ENCODE measurements at regions not wholly inside any gene's neighbourhood (a gene's known extent, or its start where the extent isn't known, plus 50 kb on each side); places are given as distances from the start of the nearest gene placed in this dataset.

DNA sequence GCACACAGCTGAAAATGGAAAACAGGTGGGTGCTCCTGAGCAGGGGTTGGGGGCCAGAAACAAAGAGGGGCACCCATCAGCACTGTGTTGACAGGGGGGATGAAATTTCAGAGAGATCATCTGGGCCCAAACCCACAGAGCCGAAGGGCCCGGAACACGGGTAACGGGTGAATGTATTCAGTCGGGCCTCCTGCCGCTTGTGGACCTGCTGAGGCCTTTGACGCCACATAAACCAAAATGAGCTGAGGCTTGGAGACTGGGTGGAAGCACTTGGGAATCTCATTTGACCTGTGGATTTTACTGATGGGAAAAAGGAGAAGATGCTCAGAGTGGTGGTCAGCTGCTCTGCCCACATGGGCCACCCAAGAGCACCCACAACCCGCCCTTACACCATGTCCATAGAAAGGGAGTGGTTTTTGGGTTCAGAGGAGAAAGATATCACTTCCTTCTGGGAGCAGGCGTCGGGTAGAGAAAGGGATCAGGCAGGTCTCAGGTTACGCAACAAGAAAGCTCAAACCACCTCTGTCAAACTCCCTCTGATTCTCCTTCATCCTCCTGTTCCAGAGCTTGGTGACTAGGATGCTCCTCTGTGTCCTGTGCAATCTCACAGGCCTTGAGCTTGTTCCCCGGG lies 106.8 kb upstream of the BCL2L14 start:
- peaks cover 16% of the 10 kb centered on the region for H3K4me1 Mint-ChIP-seq
- no peaks in the 10 kb centered on the region for H3K9me3 Mint-ChIP-seq
- no peak for DNase-seq
- H3K4me3 Mint-ChIP-seq = no peak overlapping the region
- peaks cover 3% of the 10 kb centered on the region for H3K36me3 Mint-ChIP-seq (ENCODE audit: low read depth)
- no peak overlapping the region for H3K27ac Mint-ChIP-seq
- POLR2A ChIA-PET = interaction anchor here (1.6 kb wide), 1 partner anchor 46 kb away, joined by 4 read pairs; no protein-coding TSS in a partner anchor
- CTCF ChIA-PET = interaction anchor here (1.4 kb wide), 1 partner anchor 69 kb away, joined by 4 read pairs; no protein-coding TSS in a partner anchor
- no peaks in the 10 kb centered on the region for H3K27me3 Mint-ChIP-seq

DNA sequence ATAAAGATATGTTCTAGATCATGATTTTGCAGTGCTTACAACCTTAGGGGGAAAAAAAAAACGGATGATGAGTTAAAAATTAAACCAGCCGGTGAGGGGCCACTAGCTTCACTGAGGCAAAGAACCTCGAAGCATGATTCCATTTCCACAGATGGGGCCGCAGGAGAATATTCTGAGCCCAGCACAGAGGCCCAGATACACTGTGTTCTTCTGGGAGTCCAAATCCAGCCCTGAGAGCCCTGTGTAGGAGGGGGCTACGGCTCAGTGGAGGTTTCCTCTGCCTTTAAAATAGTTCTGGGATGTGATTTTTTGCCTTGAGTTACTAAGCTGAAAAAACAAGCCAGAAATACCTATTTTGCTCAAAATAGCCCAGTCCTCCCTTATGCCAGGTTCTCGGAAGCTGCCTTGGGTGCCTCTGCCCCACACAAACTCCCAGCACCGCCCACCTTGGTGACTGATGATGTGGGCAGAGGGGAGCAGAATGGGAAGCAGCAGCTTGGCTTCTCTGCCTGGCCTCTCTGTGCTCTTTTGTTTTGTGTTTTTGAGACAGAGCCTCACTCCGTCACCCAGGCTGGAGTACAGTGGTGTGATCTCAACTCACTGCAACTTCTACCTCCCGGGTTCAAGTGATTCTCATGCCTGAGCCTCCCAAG lies 105.4 kb upstream of the BCL2L14 start:
- Mint-ChIP-seq H3K27me3 (no peaks in the 10 kb centered on the region), H3K27ac (no peak overlapping the region), H3K4me3 (no peak overlapping the region), H3K36me3 (ENCODE audit: low read depth) (no peaks in the 10 kb centered on the region), H3K9me3 (no peaks in the 10 kb centered on the region), H3K4me1 (peaks cover 9% of the 10 kb centered on the region)
- POLR2A ChIA-PET = no interaction called here
- CTCF ChIA-PET = interaction anchor here (0.9 kb wide), 1 partner anchor 68 kb away, joined by 3 read pairs; no protein-coding TSS in a partner anchor
- DNase-seq = no peak

GRCh38 chr12:11967376-11968047 lies 103.2 kb upstream of the BCL2L14 start:
- Mint-ChIP-seq H3K36me3 (ENCODE audit: low read depth) (no peaks in the 10 kb centered on the region), H3K27ac (no peak overlapping the region), H3K4me1 (peaks cover 10% of the 10 kb centered on the region), H3K9me3 (no peaks in the 10 kb centered on the region), H3K4me3 (no peak overlapping the region), H3K27me3 (no peaks in the 10 kb centered on the region)
- CTCF ChIA-PET = no interaction called here
- DNase-seq = no peak
- POLR2A ChIA-PET = interaction anchor here (1.3 kb wide), 1 partner anchor 14 kb away, joined by 7 read pairs; no protein-coding TSS in a partner anchor

GRCh38 chr12:11968048-11968383 lies 102.7 kb upstream of the BCL2L14 start:
- DNase-seq = no peak
- Mint-ChIP-seq H3K36me3 (ENCODE audit: low read depth) (no peaks in the 10 kb centered on the region), H3K4me1 (peaks cover 9% of the 10 kb centered on the region), H3K27me3 (no peaks in the 10 kb centered on the region), H3K4me3 (no peak overlapping the region), H3K27ac (no peak overlapping the region), H3K9me3 (no peaks in the 10 kb centered on the region)
- POLR2A ChIA-PET = no interaction called here
- CTCF ChIA-PET = no interaction called here

DNA sequence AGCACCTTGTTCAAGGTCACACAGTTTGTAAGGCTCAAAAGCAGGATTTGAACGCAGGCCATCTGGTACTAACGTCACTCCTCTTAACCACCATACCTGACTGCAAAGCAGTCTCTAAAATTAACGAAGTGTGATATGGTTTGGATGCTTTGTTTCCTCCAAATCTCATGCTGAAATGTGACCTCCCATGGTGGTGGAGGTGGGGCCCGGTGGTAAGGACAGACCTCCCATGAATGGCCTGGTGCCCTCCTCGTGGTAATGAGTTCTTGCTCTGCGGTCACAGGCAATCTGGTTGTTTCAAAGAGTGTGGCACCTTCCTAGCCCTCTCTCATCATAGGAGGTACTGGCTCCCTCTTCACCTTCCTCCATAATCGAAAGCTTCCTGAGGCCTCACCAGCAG lies 102.2 kb upstream of the BCL2L14 start:
- CTCF ChIA-PET = no interaction called here
- no peaks in the 10 kb centered on the region for H3K36me3 Mint-ChIP-seq (ENCODE audit: low read depth)
- no peaks in the 10 kb centered on the region for H3K27me3 Mint-ChIP-seq
- no peak for DNase-seq
- H3K4me3 Mint-ChIP-seq = no peak overlapping the region
- H3K9me3 Mint-ChIP-seq = no peaks in the 10 kb centered on the region
- H3K27ac Mint-ChIP-seq = no peak overlapping the region
- POLR2A ChIA-PET = interaction anchor here (1.4 kb wide), 1 partner anchor 10 kb away, joined by 3 read pairs; no protein-coding TSS in a partner anchor
- H3K4me1 Mint-ChIP-seq = peaks cover 9% of the 10 kb centered on the region

DNA sequence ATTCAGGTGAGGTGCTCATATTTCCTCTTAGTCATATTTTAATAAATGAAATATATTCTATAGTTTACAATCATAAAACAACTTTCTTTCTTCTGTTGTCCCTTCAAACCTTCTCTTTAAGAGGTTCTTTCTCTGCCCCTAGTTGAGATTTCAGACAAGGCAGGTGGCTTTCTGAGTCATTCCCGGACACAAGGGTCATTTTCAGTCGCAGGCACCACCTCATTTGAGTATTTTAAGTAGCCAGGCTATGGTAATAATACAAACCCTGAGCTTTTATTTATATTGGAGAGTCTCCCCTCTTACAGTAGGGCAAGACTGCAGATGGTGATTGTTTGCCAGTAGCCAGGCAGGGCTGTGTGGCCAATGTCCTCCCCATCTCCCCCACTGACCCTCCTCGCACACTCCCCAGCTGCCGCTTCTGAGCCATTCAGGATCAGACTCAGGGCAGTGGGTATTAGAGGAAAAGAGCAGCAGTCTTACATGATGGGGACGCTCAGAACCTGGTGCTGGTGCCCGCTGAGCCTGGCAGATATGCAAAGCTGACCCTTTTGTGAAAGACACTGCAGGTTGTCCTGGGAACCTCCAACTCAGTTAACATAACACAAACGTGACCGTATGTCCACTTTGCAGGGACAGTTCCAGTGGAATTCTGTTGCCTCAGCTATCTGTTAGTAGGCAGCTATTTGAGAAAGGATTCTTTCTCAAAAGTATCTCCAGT lies 101.1 kb upstream of the BCL2L14 start:
- Mint-ChIP-seq H3K36me3 (ENCODE audit: low read depth) (peaks cover 5% of the 10 kb centered on the region), H3K9me3 (peaks cover 2% of the 10 kb centered on the region), H3K4me3 (no peak overlapping the region), H3K27me3 (peaks cover 2% of the 10 kb centered on the region), H3K27ac (no peak overlapping the region), H3K4me1 (peaks cover 9% of the 10 kb centered on the region)
- ChIA-PET CTCF (interaction anchor here (0.6 kb wide), 1 partner anchor 126 kb away, joined by 6 read pairs; no protein-coding TSS in a partner anchor), POLR2A (interaction anchor here (1.4 to 2.3 kb wide), 2 partner anchors 9 to 11 kb away, joined by 3 to 6 read pairs; no protein-coding TSS in a partner anchor)
- no peak for DNase-seq

- Mint-ChIP-seq H3K27me3 (peaks cover 2% of the 10 kb centered on the region), H3K4me1 (peaks cover 9% of the 10 kb centered on the region), H3K4me3 (no peak overlapping the region), H3K27ac (no peak overlapping the region), H3K9me3 (peaks cover 2% of the 10 kb centered on the region), H3K36me3 (ENCODE audit: low read depth) (peaks cover 5% of the 10 kb centered on the region)
- no peak for DNase-seq
- POLR2A ChIA-PET = interaction anchor here (2.3 kb wide), 1 partner anchor 11 kb away, joined by 6 read pairs; no protein-coding TSS in a partner anchor
- CTCF ChIA-PET = interaction anchor here (0.6 kb wide), 1 partner anchor 126 kb away, joined by 6 read pairs; no protein-coding TSS in a partner anchor
Measured at GRCh38 chr12:11970155-11970520, 100.6 kb upstream of the BCL2L14 start.

- no peak for DNase-seq
- peaks cover 2% of the 10 kb centered on the region for H3K9me3 Mint-ChIP-seq
- H3K4me3 Mint-ChIP-seq = no peak overlapping the region
- ChIA-PET CTCF (interaction anchor here (1.7 kb wide), 1 partner anchor 37 kb away, joined by 3 read pairs; no protein-coding TSS in a partner anchor), POLR2A (interaction anchor here (1.3 kb wide), 1 partner anchor 36 kb away, joined by 5 read pairs; no protein-coding TSS in a partner anchor)
- peaks cover 12% of the 10 kb centered on the region for H3K4me1 Mint-ChIP-seq
- H3K27ac Mint-ChIP-seq = no peak overlapping the region
- peaks cover 2% of the 10 kb centered on the region for H3K27me3 Mint-ChIP-seq
- H3K36me3 Mint-ChIP-seq (ENCODE audit: low read depth) = peaks cover 5% of the 10 kb centered on the region
Measured at GRCh38 chr12:11973396-11973795, 97.3 kb upstream of the BCL2L14 start.

DNA sequence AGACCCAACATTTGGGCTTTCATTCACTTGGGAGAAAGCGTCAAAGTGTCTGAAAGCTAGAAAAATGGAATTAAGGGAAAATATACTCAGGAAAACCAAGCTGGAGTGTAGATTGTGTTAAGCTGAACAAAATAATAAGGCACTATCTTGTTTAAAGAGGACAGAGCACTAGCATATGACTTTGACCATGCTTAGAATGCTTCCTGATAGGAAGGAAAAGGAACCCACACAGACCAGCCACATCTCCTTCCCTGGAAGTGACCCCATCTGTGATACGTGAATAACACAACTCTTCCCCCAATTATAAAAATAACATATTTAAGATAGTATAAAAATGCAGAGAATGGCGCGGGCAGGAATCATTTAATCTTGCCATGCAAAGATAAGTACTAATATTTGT lies 94.7 kb upstream of the BCL2L14 start:
- Mint-ChIP-seq H3K9me3 (peaks cover 7% of the 10 kb centered on the region), H3K27ac (no peak overlapping the region), H3K36me3 (ENCODE audit: low read depth) (peaks cover 16% of the 10 kb centered on the region), H3K4me3 (no peak overlapping the region), H3K27me3 (peaks cover 2% of the 10 kb centered on the region), H3K4me1 (peaks cover 30% of the 10 kb centered on the region)
- no peak for DNase-seq
- ChIA-PET POLR2A (no interaction called here), CTCF (no interaction called here)

DNA sequence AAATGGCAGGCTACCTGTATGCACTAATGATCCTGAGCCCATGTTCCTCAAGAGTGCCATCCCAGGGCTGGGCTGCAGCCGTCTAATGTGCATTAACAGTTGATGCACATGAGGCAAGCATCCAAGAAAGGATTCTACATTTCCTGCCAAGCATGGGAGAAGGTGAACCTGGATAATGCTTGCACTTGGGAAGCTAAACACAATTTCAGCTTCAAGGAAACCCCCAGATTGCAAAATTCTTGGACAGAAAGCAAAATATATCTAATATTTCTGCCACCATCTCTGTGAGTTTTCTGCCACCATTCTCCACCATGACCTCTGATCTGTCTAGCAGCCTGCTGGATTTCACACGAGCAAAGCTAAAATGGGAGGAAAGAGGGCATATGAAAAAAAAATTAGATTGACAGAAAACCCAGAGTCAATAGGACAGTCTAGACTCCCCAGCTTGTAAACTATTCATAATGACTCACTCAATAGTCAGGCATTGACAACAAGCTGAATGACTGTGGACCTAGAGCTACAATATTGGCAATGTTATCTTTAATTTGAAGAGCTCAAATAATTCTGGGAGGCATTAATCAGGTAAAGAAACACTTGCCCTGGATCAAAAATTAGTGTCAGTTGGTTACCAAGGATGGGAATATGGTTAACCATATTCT lies 91.9 kb upstream of the BCL2L14 start:
- ChIA-PET POLR2A (interaction anchor here (1.3 to 7.2 kb wide), 4 partner anchors 10 to 92 kb away, joined by 3 to 113 read pairs (median 3); partner anchors contain the start of gene BCL2L14), CTCF (interaction anchor here (0.6 to 1.4 kb wide), 4 partner anchors 23 to 54 kb away, joined by 3 to 7 read pairs (median 5); no protein-coding TSS in a partner anchor)
- H3K36me3 Mint-ChIP-seq (ENCODE audit: low read depth) = peaks cover 38% of the 10 kb centered on the region
- DNase-seq = no peak
- H3K9me3 Mint-ChIP-seq = peaks cover 13% of the 10 kb centered on the region
- H3K4me3 Mint-ChIP-seq = no peak overlapping the region
- peak overlapping the region; percentile 32 for H3K27ac Mint-ChIP-seq
- peaks cover 58% of the 10 kb centered on the region for H3K4me1 Mint-ChIP-seq
- peaks cover 2% of the 10 kb centered on the region for H3K27me3 Mint-ChIP-seq

DNA sequence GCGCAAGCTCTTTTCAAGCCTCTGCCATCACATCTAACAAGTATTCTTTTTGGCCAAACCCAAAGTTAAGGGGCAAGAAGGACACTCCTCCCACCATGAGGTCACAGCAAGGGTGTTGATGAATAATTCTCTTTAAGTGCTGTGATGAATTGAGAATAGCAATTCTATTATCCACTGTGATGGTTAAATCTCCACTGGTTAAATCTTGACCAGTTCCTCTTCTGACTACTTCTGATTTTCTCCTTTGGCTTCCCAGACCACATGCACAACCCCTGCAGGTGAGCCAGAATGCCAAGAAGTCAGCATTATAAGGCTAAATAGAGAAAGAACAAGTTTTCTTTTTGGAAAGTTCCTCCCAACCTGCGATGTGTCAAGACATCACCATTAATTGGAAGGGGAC lies 90.6 kb upstream of the BCL2L14 start:
- DNase-seq = no peak
- peaks cover 44% of the 10 kb centered on the region for H3K36me3 Mint-ChIP-seq (ENCODE audit: low read depth)
- no peak overlapping the region for H3K4me3 Mint-ChIP-seq
- ChIA-PET CTCF (interaction anchor here (0.8 to 5.5 kb wide), 4 partner anchors 21 to 29 kb away, joined by 3 to 39 read pairs (median 5); no protein-coding TSS in a partner anchor), POLR2A (interaction anchor here (0.7 to 7.2 kb wide), 5 partner anchors 24 to 331 kb away, joined by 3 to 113 read pairs (median 3); partner anchors contain the start of genes BCL2L14 and ETV6)
- H3K27me3 Mint-ChIP-seq = peaks cover 2% of the 10 kb centered on the region
- H3K9me3 Mint-ChIP-seq = peaks cover 16% of the 10 kb centered on the region
- H3K4me1 Mint-ChIP-seq = peaks cover 62% of the 10 kb centered on the region
- peak overlapping the region; percentile 98 for H3K27ac Mint-ChIP-seq

Measured in activated CD4-positive, alpha-beta memory T cell treated with anti-CD3 and anti-CD28 coated beads, Interleukin-2, amount 10 ng/mL, durations not matched to agents 7 days and 5 days (primary cell).